ENCODE measurements at regions not wholly inside any gene's neighbourhood (a gene's known extent, or its start where the extent isn't known, plus 50 kb on each side); places are given as distances from the start of the nearest gene placed in this dataset.
"Not testable (repeated sequence)": the region's sequence is repeated elsewhere in the genome, so short reads cannot be mapped to it uniquely, and the experiment has no call there.

DNA sequence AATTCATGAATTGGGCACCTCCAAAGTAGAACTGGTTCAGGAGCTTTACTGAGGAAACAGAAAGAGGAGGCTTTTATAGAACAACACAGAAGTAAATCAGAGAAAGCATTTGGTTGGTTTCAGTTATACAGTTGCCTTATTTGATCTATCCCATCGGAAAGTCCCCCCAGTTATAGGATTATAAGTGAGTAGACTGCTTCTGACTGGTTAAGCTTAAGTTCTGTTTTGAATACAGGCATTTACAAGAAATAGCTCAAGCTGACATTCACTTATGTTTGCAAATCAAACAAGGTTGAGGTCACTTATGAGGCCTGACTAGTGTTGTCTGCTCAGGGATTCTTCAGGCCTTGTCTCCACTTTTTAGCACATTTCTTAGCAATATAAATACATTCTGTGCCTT lies 857.4 kb downstream of the EFNB2 start:
- Histone ChIP-seq H2AFZ (ENCODE audit: low read length) (no peak overlapping the region), H3K4me2 (ENCODE audit: low read length) (no peak overlapping the region), H3K9me3 (ENCODE audit: low read length) (no peaks in the 10 kb centered on the region), H3K79me2 (ENCODE audit: insufficient read depth, low read length) (no peaks in the 10 kb centered on the region), H3K4me1 (ENCODE audit: insufficient read depth, low read length, severe bottlenecking) (no peaks in the 10 kb centered on the region), H3K27ac (ENCODE audit: low read depth, low read length, poor library complexity, severe bottlenecking) (no peak overlapping the region), H3K9me2 (ENCODE audit: low read depth, low read length) (0 out of 2 replicates have a peak, but pooled peaks cover 2% of the 10 kb centered on the region), H3K9ac (ENCODE audit: low read length) (no peak overlapping the region), H3K36me3 (ENCODE audit: insufficient read depth, low read length) (no peaks in the 10 kb centered on the region), H4K20me1 (ENCODE audit: insufficient read depth, low read length) (no peaks in the 10 kb centered on the region), H3K27me3 (ENCODE audit: insufficient read depth, low read length) (no peaks in the 10 kb centered on the region), H3K4me3 (ENCODE audit: low read depth, low read length, poor library complexity, severe bottlenecking) (no peak overlapping the region), H3F3A (ENCODE audit: insufficient read depth, low read length) (no peaks in the 10 kb centered on the region)
- TF ChIP-seq, protein P1, sequence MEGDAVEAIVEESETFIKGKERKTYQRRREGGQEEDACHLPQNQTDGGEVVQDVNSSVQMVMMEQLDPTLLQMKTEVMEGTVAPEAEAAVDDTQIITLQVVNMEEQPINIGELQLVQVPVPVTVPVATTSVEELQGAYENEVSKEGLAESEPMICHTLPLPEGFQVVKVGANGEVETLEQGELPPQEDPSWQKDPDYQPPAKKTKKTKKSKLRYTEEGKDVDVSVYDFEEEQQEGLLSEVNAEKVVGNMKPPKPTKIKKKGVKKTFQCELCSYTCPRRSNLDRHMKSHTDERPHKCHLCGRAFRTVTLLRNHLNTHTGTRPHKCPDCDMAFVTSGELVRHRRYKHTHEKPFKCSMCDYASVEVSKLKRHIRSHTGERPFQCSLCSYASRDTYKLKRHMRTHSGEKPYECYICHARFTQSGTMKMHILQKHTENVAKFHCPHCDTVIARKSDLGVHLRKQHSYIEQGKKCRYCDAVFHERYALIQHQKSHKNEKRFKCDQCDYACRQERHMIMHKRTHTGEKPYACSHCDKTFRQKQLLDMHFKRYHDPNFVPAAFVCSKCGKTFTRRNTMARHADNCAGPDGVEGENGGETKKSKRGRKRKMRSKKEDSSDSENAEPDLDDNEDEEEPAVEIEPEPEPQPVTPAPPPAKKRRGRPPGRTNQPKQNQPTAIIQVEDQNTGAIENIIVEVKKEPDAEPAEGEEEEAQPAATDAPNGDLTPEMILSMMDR (IDR thresholded peaks at IDR 0.05; ENCODE audit: low read length) = no peak
- no peak for TF ChIP-seq EZH2 (IDR thresholded peaks at IDR 0.05; ENCODE audit: borderline replicate concordance, low read length)

DNA sequence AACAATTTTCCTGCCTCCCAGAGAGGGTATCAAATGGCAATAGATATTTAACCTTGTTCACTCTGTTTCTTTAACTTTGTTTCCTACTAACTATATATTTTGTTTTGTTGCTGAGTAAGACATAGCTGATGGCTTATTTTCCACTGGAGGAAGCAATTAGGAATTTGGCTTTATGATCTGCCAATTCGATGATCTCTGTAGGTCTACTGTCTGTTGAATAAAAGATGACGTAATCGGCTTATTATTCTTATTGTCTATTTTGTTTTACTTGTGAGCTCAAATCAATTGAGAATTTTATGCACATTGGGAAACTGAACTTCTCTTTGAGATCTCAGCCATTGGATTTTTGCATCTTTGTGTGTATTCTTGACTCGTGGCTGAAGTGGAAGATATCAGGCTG lies 862.6 kb downstream of the EFNB2 start:
- TF ChIP-seq, protein P1 (IDR thresholded peaks at IDR 0.05; ENCODE audit: low read length) = no peak
- TF ChIP-seq EZH2 (IDR thresholded peaks at IDR 0.05; ENCODE audit: borderline replicate concordance, low read length) = no peak
- Histone ChIP-seq H3K4me1 (ENCODE audit: insufficient read depth, low read length, severe bottlenecking) (no peaks in the 10 kb centered on the region), H3K9ac (ENCODE audit: low read length) (no peak overlapping the region), H3F3A (ENCODE audit: insufficient read depth, low read length) (no peaks in the 10 kb centered on the region), H3K36me3 (ENCODE audit: insufficient read depth, low read length) (no peaks in the 10 kb centered on the region), H3K79me2 (ENCODE audit: insufficient read depth, low read length) (no peaks in the 10 kb centered on the region), H3K4me2 (ENCODE audit: low read length) (no peak overlapping the region), H4K20me1 (ENCODE audit: insufficient read depth, low read length) (no peaks in the 10 kb centered on the region), H2AFZ (ENCODE audit: low read length) (no peak overlapping the region), H3K9me3 (ENCODE audit: low read length) (no peaks in the 10 kb centered on the region), H3K27ac (ENCODE audit: low read depth, low read length, poor library complexity, severe bottlenecking) (no peak overlapping the region), H3K9me2 (ENCODE audit: low read depth, low read length) (0 out of 2 replicates have a peak, but pooled peaks cover 2% of the 10 kb centered on the region), H3K27me3 (ENCODE audit: insufficient read depth, low read length) (no peaks in the 10 kb centered on the region), H3K4me3 (ENCODE audit: low read depth, low read length, poor library complexity, severe bottlenecking) (no peak overlapping the region)

DNA sequence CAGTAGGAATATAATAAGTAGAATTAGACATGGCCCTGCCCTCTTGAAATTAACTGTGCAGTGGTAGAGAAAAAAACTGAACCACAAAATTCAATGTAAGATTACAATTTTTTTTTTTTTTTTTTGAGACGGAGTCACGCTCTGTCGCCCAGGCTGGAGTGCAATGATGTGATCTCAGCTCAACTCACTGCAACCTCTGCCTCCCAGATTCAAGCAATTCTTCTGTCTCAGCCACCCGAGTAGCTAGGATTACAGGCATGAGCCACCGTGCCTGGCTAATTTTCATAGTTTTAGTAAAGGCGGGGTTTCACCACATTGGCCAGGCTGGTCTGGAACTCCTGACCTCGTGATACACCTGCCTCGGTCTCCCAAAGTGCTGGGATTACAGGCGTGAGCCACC lies 864.3 kb downstream of the EFNB2 start:
- H3K27me3 ChIP-seq (ENCODE audit: insufficient read depth, low read length); H3K36me3 ChIP-seq (ENCODE audit: insufficient read depth, low read length); H3K4me2 ChIP-seq (ENCODE audit: low read length); H3K27ac ChIP-seq (ENCODE audit: low read depth, low read length, poor library complexity, severe bottlenecking); H2AFZ ChIP-seq (ENCODE audit: low read length); H3K4me3 ChIP-seq (ENCODE audit: low read depth, low read length, poor library complexity, severe bottlenecking); H3F3A ChIP-seq (ENCODE audit: insufficient read depth, low read length); H3K9me2 ChIP-seq (ENCODE audit: low read depth, low read length); H3K4me1 ChIP-seq (ENCODE audit: insufficient read depth, low read length, severe bottlenecking); H3K79me2 ChIP-seq (ENCODE audit: insufficient read depth, low read length); H4K20me1 ChIP-seq (ENCODE audit: insufficient read depth, low read length); H3K9ac ChIP-seq (ENCODE audit: low read length); H3K9me3 ChIP-seq (ENCODE audit: low read length): not testable (repeated sequence)

DNA sequence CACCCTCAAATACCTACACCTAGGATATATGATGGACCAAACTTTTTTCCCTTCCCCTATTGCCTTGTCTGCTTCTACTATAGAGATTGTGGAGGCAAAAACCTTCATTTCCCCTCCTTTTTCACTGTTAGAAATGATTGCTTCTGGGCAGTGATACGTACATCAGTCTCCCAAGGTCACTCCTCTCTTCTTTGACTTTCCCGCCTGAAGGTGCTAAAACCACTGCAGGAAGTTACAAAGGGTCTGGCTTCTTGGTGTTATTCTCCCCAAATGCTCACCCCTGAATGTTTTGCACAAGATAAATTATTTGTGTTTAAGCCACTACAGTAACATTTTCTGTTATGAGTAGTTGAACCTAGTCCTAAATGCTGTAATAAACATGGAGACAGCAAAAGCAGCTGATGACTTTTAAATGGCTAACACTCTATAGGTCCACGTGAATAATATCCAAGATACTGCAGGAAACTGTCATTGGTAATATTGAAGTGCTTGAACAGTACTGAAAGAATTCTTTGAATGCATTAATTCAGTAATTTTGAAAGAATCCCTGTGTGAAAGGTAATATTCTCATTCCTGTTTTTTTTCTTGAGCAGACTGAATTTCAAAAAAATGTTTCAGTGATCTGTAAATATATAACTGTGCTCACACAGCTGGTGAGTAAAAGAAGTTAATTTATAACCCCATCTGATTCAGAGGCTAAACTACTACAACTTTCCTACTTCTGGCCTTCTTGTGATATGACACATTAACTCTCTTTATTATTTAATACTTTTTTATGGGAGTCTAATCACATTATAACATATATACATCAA lies 865.1 kb downstream of the EFNB2 start:
- H3K4me3 ChIP-seq (ENCODE audit: low read depth, low read length, poor library complexity, severe bottlenecking) = no peak overlapping the region
- H3K9me2 ChIP-seq (ENCODE audit: low read depth, low read length) = 0 out of 2 replicates have a peak, but pooled peaks cover 2% of the 10 kb centered on the region
- no peak overlapping the region for H3K9ac ChIP-seq (ENCODE audit: low read length)
- no peak for TF ChIP-seq EZH2 (IDR thresholded peaks at IDR 0.05; ENCODE audit: borderline replicate concordance, low read length)
- H3K9me3 ChIP-seq (ENCODE audit: low read length) = no peaks in the 10 kb centered on the region
- no peaks in the 10 kb centered on the region for H4K20me1 ChIP-seq (ENCODE audit: insufficient read depth, low read length)
- H2AFZ ChIP-seq (ENCODE audit: low read length) = no peak overlapping the region
- H3F3A ChIP-seq (ENCODE audit: insufficient read depth, low read length) = no peaks in the 10 kb centered on the region
- no peaks in the 10 kb centered on the region for H3K79me2 ChIP-seq (ENCODE audit: insufficient read depth, low read length)
- no peaks in the 10 kb centered on the region for H3K36me3 ChIP-seq (ENCODE audit: insufficient read depth, low read length)
- H3K27me3 ChIP-seq (ENCODE audit: insufficient read depth, low read length) = no peaks in the 10 kb centered on the region
- H3K27ac ChIP-seq (ENCODE audit: low read depth, low read length, poor library complexity, severe bottlenecking) = no peak overlapping the region
- H3K4me1 ChIP-seq (ENCODE audit: insufficient read depth, low read length, severe bottlenecking) = no peaks in the 10 kb centered on the region
- no peak overlapping the region for H3K4me2 ChIP-seq (ENCODE audit: low read length)
